HG02610 (cell line): ENCODE measurements at regions not wholly inside any gene's neighbourhood (a gene's known extent, or its start where the extent isn't known, plus 50 kb on each side); places are given as distances from the start of the nearest gene placed in this dataset.
"Not testable (repeated sequence)": the region's sequence is repeated elsewhere in the genome, so short reads cannot be mapped to it uniquely, and the experiment has no call there.

Experiments
- ATAC-seq: cut with Tn5 transposase; IDR thresholded peaks from one replicate; pipeline ENCODE4 v1.9.1; 2021; ENCODE audit warnings: mild to moderate bottlenecking, moderate library complexity; ENCODE audit not compliant: unreplicated experiment

GRCh38 chr6:135604035-135604860 is 106.7 kb upstream of the AHI1 start:
- no peak for ATAC-seq

- ATAC-seq: no peak
These were observed 107.8 kb upstream of the AHI1 start for GRCh38 chr6:135605278-135605790.

- no peak for ATAC-seq
These were observed 108.9 kb upstream of the AHI1 start for GRCh38 chr6:135606392-135606791.

GRCh38 chr6:135608031-135608430 is 110.5 kb upstream of the AHI1 start:
- ATAC-seq: no peak

GRCh38 chr6:135610192-135610591 is 112.7 kb upstream of the AHI1 start:
- ATAC-seq: not testable (repeated sequence)

GRCh38 chr6:135616655-135617054 is 119.1 kb upstream of the AHI1 start:
- no peak for ATAC-seq

GRCh38 chr6:135617222-135617621 is 119.7 kb upstream of the AHI1 start:
- no peak for ATAC-seq

- no peak for ATAC-seq
These were observed 124.5 kb upstream of the AHI1 start for GRCh38 chr6:135622081-135622480.

- no peak for ATAC-seq
These were observed 126.4 kb upstream of the AHI1 start for GRCh38 chr6:135623979-135624378.

GRCh38 chr6:135624402-135625295 is 127.1 kb upstream of the AHI1 start:
- no peak for ATAC-seq

GRCh38 chr6:135626001-135626400 is 128.5 kb upstream of the AHI1 start:
- ATAC-seq: not testable (repeated sequence)

GRCh38 chr6:135627092-135627715 is 129.7 kb upstream of the AHI1 start:
- no peak for ATAC-seq

GRCh38 chr6:135630789-135631376 is 133.3 kb upstream of the AHI1 start:
- ATAC-seq: no peak

- ATAC-seq: no peak
These were observed 134.3 kb upstream of the AHI1 start for GRCh38 chr6:135631821-135632220.

GRCh38 chr6:135633573-135633972 is 136.0 kb upstream of the AHI1 start:
- no peak for ATAC-seq

GRCh38 chr6:135637701-135638100 is 140.2 kb upstream of the AHI1 start:
- ATAC-seq: no peak

GRCh38 chr6:135638108-135638507 is 140.6 kb upstream of the AHI1 start:
- no peak for ATAC-seq

GRCh38 chr6:135640048-135640447 is 142.5 kb upstream of the AHI1 start:
- ATAC-seq: no peak

- peak; percentile 76 for ATAC-seq
These were observed 143.0 kb upstream of the AHI1 start for GRCh38 chr6:135640449-135641111.

GRCh38 chr6:135642912-135643311 is 145.4 kb upstream of the AHI1 start:
- ATAC-seq: no peak
